Epithelial cell of esophagus (primary cell): ENCODE measurements at regions not wholly inside any gene's neighbourhood (a gene's known extent, or its start where the extent isn't known, plus 50 kb on each side); places are given as distances from the start of the nearest gene placed in this dataset.

Experiments
- DNase-seq: peaks from one replicate; pipeline ENCODE4 v3.0.0; 2010; ENCODE audit warnings: low read depth
- H3K4me3 ChIP-seq: 2 replicates; pipeline ENCODE4 v1.5.1; 2011; ENCODE audit warnings: mild to moderate bottlenecking, low read length, control low read depth
- CTCF ChIP-seq: IDR thresholded peaks from 2 replicates; pipeline ENCODE4 v1.5.1; 2011; ENCODE audit warnings: low read depth, mild to moderate bottlenecking, low read length, control low read depth, inconsistent platforms; ENCODE audit not compliant: insufficient read depth; ENCODE audit errors: missing control alignments

- no peak for DNase-seq
- TF ChIP-seq CTCF: no peak
- no peak overlapping the region for H3K4me3 ChIP-seq
These were observed 1283.7 kb upstream of the ADGRL2 start for GRCh38 chr1:80517062-80517461.

- H3K4me3 ChIP-seq: no peak overlapping the region
- DNase-seq: no peak
- TF ChIP-seq CTCF: no peak
These were observed 1290.7 kb upstream of the ADGRL2 start for GRCh38 chr1:80509965-80510522.

- no peak for DNase-seq
- no peak overlapping the region for H3K4me3 ChIP-seq
- no peak for TF ChIP-seq CTCF
These were observed 1294.5 kb upstream of the ADGRL2 start for GRCh38 chr1:80506216-80506615.

- no peak for TF ChIP-seq CTCF
These were observed 1302.1 kb upstream of the ADGRL2 start for GRCh38 chr1:80498673-80499072.

GRCh38 chr1:80495806-80496205 is 1304.9 kb upstream of the ADGRL2 start:
- no peak for TF ChIP-seq CTCF
- DNase-seq: no peak
- H3K4me3 ChIP-seq: no peak overlapping the region

More at GRCh38 chr1:80498673-80499072, 1302.1 kb upstream of the ADGRL2 start:
- no peak overlapping the region for H3K4me3 ChIP-seq
- no peak for DNase-seq

GRCh38 chr1:80472145-80472544 is 1328.6 kb upstream of the ADGRL2 start:
- no peak for TF ChIP-seq CTCF
- DNase-seq: no peak
- no peak overlapping the region for H3K4me3 ChIP-seq

GRCh38 chr1:80468356-80468755 is 1332.4 kb upstream of the ADGRL2 start:
- no peak overlapping the region for H3K4me3 ChIP-seq
- DNase-seq: no peak
- no peak for TF ChIP-seq CTCF
